ENCODE measurements at regions not wholly inside any gene's neighbourhood (a gene's known extent, or its start where the extent isn't known, plus 50 kb on each side); places are given as distances from the start of the nearest gene placed in this dataset.

GRCh38 chr5:2603272-2603575 lies 148.3 kb downstream of the IRX2 start:
- Mint-ChIP-seq H3K27me3 (peaks cover 1% of the 10 kb centered on the region), H3K4me1 (ENCODE audit: low read depth) (no peaks in the 10 kb centered on the region), H3K4me3 (no peak overlapping the region), H3K9me3 (ENCODE audit: low read depth) (peaks cover 5% of the 10 kb centered on the region), H3K27ac (no peak overlapping the region), H3K36me3 (no peaks in the 10 kb centered on the region)

- H3K27me3 Mint-ChIP-seq = peaks cover 1% of the 10 kb centered on the region
- H3K27ac Mint-ChIP-seq = no peak overlapping the region
- no peak overlapping the region for H3K4me3 Mint-ChIP-seq
- H3K36me3 Mint-ChIP-seq = no peaks in the 10 kb centered on the region
- H3K4me1 Mint-ChIP-seq (ENCODE audit: low read depth) = no peaks in the 10 kb centered on the region
- H3K9me3 Mint-ChIP-seq (ENCODE audit: low read depth) = peaks cover 5% of the 10 kb centered on the region
Measured at GRCh38 chr5:2602451-2603271, 148.8 kb downstream of the IRX2 start.

- H3K36me3 Mint-ChIP-seq = no peaks in the 10 kb centered on the region
- no peak overlapping the region for H3K27ac Mint-ChIP-seq
- H3K4me3 Mint-ChIP-seq = no peak overlapping the region
- no peaks in the 10 kb centered on the region for H3K4me1 Mint-ChIP-seq (ENCODE audit: low read depth)
- peaks cover 5% of the 10 kb centered on the region for H3K9me3 Mint-ChIP-seq (ENCODE audit: low read depth)
- no peaks in the 10 kb centered on the region for H3K27me3 Mint-ChIP-seq
Measured at GRCh38 chr5:2598503-2598902, 153.0 kb downstream of the IRX2 start.

- Mint-ChIP-seq H3K27me3 (no peaks in the 10 kb centered on the region), H3K27ac (no peak overlapping the region), H3K4me1 (ENCODE audit: low read depth) (no peaks in the 10 kb centered on the region), H3K36me3 (no peaks in the 10 kb centered on the region), H3K9me3 (ENCODE audit: low read depth) (no peaks in the 10 kb centered on the region), H3K4me3 (no peak overlapping the region)
Measured at GRCh38 chr5:2594701-2595100, 156.8 kb downstream of the IRX2 start.

GRCh38 chr5:2592766-2593165 lies 158.7 kb downstream of the IRX2 start:
- no peaks in the 10 kb centered on the region for H3K27me3 Mint-ChIP-seq
- H3K4me1 Mint-ChIP-seq (ENCODE audit: low read depth) = no peaks in the 10 kb centered on the region
- no peaks in the 10 kb centered on the region for H3K36me3 Mint-ChIP-seq

GRCh38 chr5:2591777-2592453 lies 159.6 kb downstream of the IRX2 start:
- Mint-ChIP-seq H3K4me1 (ENCODE audit: low read depth) (no peaks in the 10 kb centered on the region), H3K9me3 (ENCODE audit: low read depth) (no peaks in the 10 kb centered on the region), H3K36me3 (no peaks in the 10 kb centered on the region), H3K27ac (no peak overlapping the region), H3K27me3 (no peaks in the 10 kb centered on the region), H3K4me3 (no peak overlapping the region)

More at GRCh38 chr5:2592766-2593165, 158.7 kb downstream of the IRX2 start:
- Mint-ChIP-seq H3K27ac (no peak overlapping the region), H3K9me3 (ENCODE audit: low read depth) (no peaks in the 10 kb centered on the region), H3K4me3 (no peak overlapping the region)

GRCh38 chr5:2588850-2589501 lies 162.5 kb downstream of the IRX2 start:
- Mint-ChIP-seq H3K36me3 (no peaks in the 10 kb centered on the region), H3K4me1 (ENCODE audit: low read depth) (no peaks in the 10 kb centered on the region), H3K27ac (no peak overlapping the region), H3K9me3 (ENCODE audit: low read depth) (no peaks in the 10 kb centered on the region), H3K27me3 (no peaks in the 10 kb centered on the region), H3K4me3 (no peak overlapping the region)

GRCh38 chr5:2587189-2588031 lies 164.1 kb downstream of the IRX2 start:
- Mint-ChIP-seq H3K9me3 (ENCODE audit: low read depth) (no peaks in the 10 kb centered on the region), H3K27ac (no peak overlapping the region), H3K36me3 (no peaks in the 10 kb centered on the region), H3K4me1 (ENCODE audit: low read depth) (no peaks in the 10 kb centered on the region), H3K27me3 (no peaks in the 10 kb centered on the region), H3K4me3 (no peak overlapping the region)

- H3K9me3 Mint-ChIP-seq (ENCODE audit: low read depth) = no peaks in the 10 kb centered on the region
- H3K27me3 Mint-ChIP-seq = no peaks in the 10 kb centered on the region
- H3K36me3 Mint-ChIP-seq = no peaks in the 10 kb centered on the region
- H3K4me3 Mint-ChIP-seq = no peak overlapping the region
- H3K4me1 Mint-ChIP-seq (ENCODE audit: low read depth) = no peaks in the 10 kb centered on the region
- H3K27ac Mint-ChIP-seq = no peak overlapping the region
Measured at GRCh38 chr5:2586016-2586715, 165.3 kb downstream of the IRX2 start.

GRCh38 chr5:2584579-2585269 lies 166.8 kb downstream of the IRX2 start:
- no peak overlapping the region for H3K4me3 Mint-ChIP-seq
- H3K9me3 Mint-ChIP-seq (ENCODE audit: low read depth) = no peaks in the 10 kb centered on the region
- H3K27me3 Mint-ChIP-seq = no peaks in the 10 kb centered on the region
- no peaks in the 10 kb centered on the region for H3K36me3 Mint-ChIP-seq
- no peak overlapping the region for H3K27ac Mint-ChIP-seq
- no peaks in the 10 kb centered on the region for H3K4me1 Mint-ChIP-seq (ENCODE audit: low read depth)

- no peaks in the 10 kb centered on the region for H3K4me1 Mint-ChIP-seq (ENCODE audit: low read depth)
- H3K36me3 Mint-ChIP-seq = no peaks in the 10 kb centered on the region
- H3K27me3 Mint-ChIP-seq = no peaks in the 10 kb centered on the region
- no peak overlapping the region for H3K27ac Mint-ChIP-seq
- no peaks in the 10 kb centered on the region for H3K9me3 Mint-ChIP-seq (ENCODE audit: low read depth)
- no peak overlapping the region for H3K4me3 Mint-ChIP-seq
Measured at GRCh38 chr5:2582507-2582906, 169.0 kb downstream of the IRX2 start.

- Mint-ChIP-seq H3K27me3 (no peaks in the 10 kb centered on the region), H3K27ac (no peak overlapping the region), H3K36me3 (no peaks in the 10 kb centered on the region), H3K4me3 (no peak overlapping the region), H3K4me1 (ENCODE audit: low read depth) (no peaks in the 10 kb centered on the region), H3K9me3 (ENCODE audit: low read depth) (no peaks in the 10 kb centered on the region)
Measured at GRCh38 chr5:2582106-2582505, 169.4 kb downstream of the IRX2 start.

- no peak overlapping the region for H3K4me3 Mint-ChIP-seq
- no peaks in the 10 kb centered on the region for H3K4me1 Mint-ChIP-seq (ENCODE audit: low read depth)
- no peaks in the 10 kb centered on the region for H3K9me3 Mint-ChIP-seq (ENCODE audit: low read depth)
- H3K36me3 Mint-ChIP-seq = no peaks in the 10 kb centered on the region
- H3K27ac Mint-ChIP-seq = no peak overlapping the region
- peaks cover 2% of the 10 kb centered on the region for H3K27me3 Mint-ChIP-seq
Measured at GRCh38 chr5:2581418-2581817, 170.1 kb downstream of the IRX2 start.

GRCh38 chr5:2579126-2579525 lies 172.4 kb downstream of the IRX2 start:
- H3K36me3 Mint-ChIP-seq = no peaks in the 10 kb centered on the region
- H3K4me3 Mint-ChIP-seq = no peak overlapping the region
- peaks cover 3% of the 10 kb centered on the region for H3K27me3 Mint-ChIP-seq
- H3K4me1 Mint-ChIP-seq (ENCODE audit: low read depth) = no peaks in the 10 kb centered on the region
- no peak overlapping the region for H3K27ac Mint-ChIP-seq
- no peaks in the 10 kb centered on the region for H3K9me3 Mint-ChIP-seq (ENCODE audit: low read depth)
